ENCODE measurements at regions not wholly inside any gene's neighbourhood (a gene's known extent, or its start where the extent isn't known, plus 50 kb on each side); places are given as distances from the start of the nearest gene placed in this dataset.

DNA sequence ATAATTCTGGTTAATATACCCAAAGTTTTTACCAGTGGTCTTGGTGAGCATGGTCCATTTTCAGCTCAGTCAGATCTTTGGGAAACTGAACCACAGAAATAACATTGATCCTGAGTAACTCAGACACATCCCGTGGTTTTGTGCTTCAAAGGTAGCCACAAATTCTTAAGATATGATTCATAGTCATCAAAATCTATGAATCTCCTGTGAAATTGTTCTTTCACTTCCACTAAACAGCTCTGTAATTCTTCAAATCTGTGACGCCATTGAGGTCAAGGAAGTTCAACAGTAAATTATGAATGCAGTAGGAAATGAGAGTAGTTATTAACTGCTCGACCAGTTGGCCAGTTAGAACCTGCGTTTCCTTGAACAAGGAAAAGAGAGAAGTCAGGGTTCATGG, 147.3 kb downstream of the IRS1 start:
- no peak for DNase-seq

DNA sequence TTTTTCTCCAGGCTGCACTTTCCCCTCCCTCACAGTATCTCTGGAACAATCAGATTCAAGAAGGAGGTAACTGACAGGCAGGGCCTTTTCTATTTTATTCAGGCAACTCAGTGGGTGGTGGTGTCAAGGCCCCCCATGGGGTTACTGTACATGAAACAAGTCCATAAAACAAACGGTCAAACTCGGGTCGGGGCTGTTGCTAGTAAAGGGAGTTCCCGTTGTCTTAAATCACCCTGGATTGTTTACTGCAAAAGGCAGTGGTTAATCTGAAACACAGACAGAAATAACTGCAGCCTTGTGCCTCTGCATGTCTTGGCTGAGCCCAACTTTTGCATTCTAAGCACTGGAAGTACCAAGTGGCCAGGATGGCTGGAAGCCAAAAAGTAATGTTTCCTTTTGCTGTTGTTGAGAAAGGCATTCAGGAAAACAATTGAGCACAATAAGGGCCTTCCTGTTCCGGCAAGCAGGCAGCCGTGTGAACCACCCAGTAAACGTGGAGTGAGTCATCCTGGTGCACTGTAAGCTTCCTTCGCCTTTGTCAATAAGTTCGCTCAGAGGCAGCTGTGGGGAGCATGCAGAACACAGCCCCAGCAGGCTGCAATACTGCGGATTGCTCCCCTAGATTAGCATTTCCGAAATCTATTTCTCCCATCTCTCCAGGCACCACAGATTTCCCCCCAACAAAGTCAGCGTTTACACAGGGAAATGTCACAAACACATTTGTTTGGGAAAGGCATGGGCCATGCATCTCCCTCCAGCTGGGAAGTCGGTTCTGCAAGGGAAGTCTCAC, 149.6 kb downstream of the IRS1 start:
- no peak for DNase-seq

- DNase-seq, result no peak
These were observed 150.4 kb downstream of the IRS1 start for GRCh38 chr2:226649201-226649600.

- DNase-seq, result no peak
These were observed 151.8 kb downstream of the IRS1 start for GRCh38 chr2:226647621-226648518.

DNA sequence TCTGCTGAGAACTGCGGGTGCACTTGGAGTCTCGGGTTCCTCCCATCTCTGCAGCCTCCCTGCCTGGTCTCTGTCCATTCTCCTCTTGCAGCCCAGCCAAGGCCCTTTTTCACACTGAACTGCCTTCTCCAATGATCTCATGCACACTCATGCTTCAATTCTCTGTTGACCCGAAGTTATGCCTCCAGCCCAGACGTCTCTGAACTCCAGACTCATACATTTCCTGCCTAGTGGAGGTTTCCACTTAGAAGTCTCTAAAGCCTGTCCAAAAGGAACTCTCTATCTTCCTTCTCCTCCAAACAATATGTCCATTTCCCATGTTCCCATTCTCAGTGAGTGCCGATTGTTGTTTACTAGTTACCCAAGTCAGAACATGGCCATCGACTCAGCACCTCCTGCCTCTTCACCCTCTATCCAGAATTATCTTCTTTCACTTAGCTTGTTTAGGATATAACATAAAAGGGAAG, 155.2 kb downstream of the IRS1 start:
- DNase-seq, result no peak

GRCh38 chr2:226643946-226644282, 155.7 kb downstream of the IRS1 start:
- no peak for DNase-seq

DNA sequence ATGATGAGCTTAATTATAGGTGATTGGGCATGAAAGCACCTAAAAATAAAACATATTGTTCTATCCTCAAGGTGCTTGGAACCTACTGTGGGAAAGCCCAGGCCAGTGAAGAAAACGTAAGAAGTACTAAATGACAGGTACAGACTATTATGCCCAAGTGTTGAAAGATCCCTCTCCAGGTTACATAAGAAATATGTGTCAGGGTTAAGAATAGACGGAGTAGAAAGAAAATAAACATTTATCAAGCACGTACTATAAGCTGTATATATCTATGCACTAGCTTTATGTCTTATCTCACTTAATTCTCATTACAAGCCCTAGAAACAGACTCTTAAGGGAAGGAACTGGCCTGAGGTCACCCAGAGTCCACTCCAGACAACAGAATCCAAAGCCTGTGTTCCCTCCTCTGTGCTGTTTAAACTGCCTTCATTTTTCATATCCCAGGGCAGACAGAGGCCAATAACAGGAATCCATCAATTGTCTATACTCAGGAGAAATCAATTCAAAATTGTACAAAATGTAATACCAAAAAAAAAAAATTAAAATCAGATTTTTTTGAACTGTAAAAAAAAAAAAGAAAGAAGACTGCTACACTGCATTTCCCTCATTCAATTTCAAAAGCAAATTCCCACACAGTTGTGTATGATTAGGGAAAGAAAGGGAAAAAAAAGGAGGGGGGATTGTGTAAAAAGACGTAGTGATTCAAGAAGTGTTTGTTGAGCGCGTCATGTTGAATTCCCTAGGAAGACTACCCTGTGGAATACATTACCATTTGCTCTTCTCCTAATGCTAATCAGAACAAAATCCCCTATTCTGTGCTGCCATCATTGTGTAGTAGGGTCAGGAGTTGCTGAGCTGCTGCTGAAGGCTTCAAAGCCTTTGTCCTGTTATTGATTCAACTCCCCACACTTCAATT, 156.3 kb downstream of the IRS1 start:
- no peak for DNase-seq

- DNase-seq, result no peak
These were observed 158.6 kb downstream of the IRS1 start for GRCh38 chr2:226641008-226641407.

DNA sequence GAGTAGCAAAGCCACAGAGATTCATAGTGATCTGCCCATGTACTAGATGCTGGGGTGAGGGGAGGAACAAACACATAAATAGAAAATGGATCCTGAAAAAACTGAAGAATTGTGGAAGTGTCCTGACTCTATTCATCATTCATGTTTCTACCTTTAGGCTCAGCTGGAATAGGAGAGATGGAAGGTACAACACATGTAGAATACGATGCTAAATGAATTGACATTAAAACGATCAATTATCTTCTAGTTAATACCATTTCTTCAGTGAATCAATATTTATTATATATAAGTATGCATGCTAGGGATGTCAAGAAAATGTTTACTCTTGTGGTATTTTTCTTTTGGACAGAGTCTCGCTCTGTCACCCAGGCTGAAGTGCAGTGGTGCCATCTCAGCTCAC, 159.1 kb downstream of the IRS1 start:
- DNase-seq, result no peak

GRCh38 chr2:226639550-226639949, 160.1 kb downstream of the IRS1 start:
- no peak for DNase-seq

DNA sequence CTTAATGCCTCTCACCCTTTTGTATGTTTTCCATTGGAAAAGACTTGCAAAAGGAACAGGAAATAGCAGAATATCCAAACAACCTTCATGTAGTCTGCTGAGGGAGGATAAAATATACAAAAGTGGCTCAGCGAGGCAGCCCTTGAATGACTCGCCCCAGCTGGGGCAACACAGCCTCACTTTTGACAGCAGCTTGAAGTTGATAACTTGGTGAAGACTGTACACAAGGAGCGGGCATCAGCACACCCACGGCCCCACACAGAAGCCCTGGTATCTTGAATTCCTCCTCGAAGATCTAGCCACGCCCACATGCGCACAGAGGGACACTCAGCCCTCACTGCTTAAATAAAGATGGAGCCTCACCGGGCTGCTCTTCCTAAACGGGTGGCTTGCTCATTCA, 161.0 kb downstream of the IRS1 start:
- DNase-seq, result no peak

DNA sequence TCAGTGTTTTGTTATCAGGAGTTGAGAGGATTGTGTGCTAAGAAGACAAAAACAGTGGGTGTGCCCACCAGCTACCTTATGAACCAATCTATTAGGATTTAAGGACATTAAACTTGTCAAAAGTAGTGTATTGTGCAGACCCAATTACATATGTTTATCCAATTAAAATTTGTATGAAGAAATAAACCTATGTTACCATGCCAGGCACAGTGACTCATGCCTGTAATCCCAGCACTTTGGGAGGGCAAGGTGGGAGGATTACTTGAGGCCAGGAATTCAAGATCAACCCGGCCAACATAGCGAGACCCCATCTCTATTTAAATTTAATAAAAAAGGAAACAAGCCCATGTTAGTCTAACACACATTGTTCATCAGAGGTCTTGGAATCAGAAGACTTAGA, 162.2 kb downstream of the IRS1 start:
- no peak for DNase-seq

DNA sequence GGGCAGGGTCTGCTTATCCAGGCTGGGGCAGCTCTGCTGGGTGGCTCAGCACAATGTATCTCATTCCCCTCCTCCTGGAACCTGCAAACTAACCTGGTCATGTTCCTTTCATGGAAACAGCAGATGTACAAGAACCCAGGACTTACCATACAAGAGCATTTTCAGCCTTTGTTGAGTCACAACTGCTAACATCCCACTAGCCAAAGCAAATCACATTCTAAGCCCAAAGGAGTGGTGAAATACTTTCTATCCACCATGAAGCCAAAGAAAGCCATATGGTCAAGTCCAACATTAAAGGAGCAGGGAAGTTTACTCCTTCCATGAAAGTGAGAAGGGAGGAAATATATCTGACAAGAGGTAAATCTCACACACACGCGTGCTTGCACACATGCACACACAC, 163.0 kb downstream of the IRS1 start:
- no peak for DNase-seq

DNA sequence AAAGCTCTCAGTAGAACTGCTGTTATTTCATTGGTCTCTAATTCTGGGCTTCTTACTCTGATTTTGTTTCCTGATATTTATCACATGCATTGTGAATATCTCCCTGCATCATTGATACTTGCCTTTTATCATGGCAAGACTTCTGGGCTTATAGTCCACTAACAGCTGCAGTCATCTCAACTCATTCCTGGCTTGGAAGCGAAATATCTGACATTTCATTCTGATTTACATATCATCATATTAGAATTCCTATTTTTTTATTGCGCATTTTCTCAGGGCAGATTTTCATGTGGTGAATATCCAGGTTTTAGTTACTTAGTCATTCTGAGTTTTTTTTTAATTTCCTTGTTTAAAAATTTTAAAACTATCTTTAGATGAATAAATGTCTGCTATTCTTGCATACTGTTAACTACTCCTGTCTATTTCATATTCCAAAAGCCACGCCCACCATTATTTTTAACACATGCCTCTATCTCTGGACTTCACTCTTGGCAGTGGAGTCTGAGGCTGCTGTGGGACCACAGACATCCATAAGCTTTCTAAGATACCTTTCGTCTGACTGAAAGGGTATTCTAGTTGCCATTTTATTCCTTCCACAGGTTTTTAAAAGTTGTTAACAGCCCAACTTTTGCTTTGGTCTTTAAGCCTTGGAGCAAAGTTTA, 164.5 kb downstream of the IRS1 start:
- DNase-seq, result no peak

DNA sequence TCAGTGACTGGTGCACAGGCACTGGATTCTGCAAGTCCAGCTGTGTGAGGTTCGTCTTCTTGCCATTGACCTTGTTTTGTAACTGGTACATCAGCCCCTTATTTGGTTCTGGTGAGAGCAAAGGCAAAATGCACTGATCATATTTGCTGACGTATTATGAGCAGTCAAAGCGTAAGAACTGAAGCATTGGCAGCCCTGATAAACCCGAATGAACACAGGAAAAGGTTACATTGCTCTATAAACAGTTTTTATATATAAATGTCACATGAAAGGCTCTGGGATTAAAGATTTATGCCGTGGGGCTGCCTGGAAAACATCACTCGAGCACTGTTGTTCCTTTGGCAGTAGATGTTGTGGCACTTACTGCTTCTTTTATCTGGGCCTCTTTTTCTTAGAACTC, 167.9 kb downstream of the IRS1 start:
- no peak for DNase-seq

DNA sequence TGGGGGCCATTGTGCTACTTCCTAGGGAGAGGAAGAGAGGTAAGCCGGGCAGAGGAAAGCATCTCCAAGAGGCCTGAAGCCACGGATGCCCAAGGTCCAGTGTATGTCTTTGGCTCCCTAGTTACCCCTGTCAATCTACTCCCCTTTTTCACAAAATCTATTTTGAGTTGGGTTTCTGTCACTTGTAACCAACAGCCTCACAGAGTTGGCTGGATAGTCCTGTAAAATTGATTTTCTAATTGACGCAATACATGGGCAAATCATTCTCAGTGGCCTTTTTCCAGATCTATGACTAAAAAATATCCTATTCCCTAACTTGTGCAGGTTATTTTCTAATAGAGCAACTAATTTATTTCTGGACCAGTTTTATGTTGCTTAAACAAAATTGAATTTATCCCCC, 168.4 kb downstream of the IRS1 start:
- DNase-seq, result no peak

- DNase-seq, result no peak
These were observed 173.7 kb downstream of the IRS1 start for GRCh38 chr2:226625946-226626345.

DNA sequence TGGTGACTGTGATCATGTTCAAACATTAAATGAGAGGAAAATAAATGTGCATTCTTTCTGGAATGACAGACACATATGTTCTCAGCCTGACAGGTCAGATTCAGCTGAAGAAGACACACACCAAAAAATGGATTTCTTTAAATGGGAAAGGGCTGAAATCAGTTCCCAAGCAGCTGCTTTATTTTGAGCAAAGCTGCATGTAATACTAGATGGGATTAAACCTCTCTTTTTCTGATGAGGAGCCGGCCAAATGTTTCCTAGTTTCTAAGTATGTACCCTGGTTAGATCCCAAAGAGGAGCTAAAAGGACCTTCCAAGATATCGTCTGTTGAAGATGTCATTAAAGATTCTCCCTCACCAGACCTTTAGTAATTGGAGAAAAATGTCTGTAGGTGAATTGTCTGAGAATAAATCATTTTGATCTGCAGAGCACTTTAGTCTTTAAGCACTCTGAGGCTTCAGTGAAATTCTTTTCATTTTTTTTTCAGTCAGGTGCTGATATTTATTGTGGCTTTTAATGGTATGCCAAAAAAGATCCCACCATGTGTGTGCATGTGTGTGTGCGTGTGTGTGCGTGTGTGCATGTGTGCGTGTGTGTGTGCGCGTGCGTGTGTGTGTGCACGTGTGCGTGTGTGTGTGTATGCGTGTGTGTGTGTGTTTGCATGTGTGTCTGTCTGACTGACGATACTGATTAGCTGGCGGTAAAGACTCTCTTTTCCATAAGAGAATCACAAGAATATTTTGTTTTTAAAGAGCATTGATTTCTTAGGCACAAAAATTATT, 175.8 kb downstream of the IRS1 start:
- DNase-seq, result no peak

DNA sequence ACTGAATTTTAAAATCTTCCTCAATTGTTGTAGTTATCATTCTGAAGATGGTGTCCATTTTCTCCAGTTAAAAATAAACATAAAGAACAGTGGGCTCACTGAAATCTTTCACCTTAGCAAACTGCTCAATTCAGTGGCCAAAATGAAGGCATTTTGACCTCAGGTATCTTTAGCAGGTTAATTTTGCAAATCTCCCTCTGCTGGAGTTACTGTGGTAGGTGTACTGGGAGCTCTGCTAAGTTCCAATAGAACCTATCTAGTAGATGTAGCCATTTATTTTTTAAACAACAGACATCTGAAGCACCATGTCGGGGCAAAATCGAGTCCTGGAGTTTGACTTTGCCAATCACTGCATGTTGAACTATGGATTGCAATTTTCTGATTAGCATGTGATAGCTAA, 177.1 kb downstream of the IRS1 start:
- no peak for DNase-seq

GRCh38 chr2:226620176-226620575, 179.4 kb downstream of the IRS1 start:
- DNase-seq, result no peak

DNA sequence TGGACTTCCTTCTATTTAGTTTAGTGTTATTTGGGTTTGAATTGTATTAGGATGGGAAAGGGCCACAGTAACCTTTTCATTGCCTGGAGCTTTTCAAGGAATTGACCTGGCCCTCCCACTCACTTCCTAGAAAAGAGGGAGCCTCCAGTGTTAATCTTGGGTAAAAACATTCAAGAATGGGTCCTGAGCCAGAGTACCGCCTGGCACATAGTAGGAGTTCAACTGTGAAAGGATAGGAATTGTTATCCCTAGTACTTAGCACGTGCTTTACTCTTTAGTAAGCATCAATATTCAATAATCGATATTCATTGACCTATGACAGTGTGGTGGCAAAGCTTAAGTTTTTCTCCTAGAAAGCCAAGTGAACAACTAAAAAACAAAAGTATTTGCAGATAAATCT, 179.9 kb downstream of the IRS1 start:
- no peak for DNase-seq

Measured in cerebellar nuclear complex (tissue), 1 donor.